DND-41 (cell line): ENCODE measurements at regions not wholly inside any gene's neighbourhood (a gene's known extent, or its start where the extent isn't known, plus 50 kb on each side); places are given as distances from the start of the nearest gene placed in this dataset.

Experiments used
- EZH2 ChIP-seq: IDR thresholded peaks from 3 replicates; pipeline ENCODE4 v1.6.1; 2012; ENCODE audit warnings: borderline replicate concordance, low read depth, mild to moderate bottlenecking, moderate library complexity, low read length, inconsistent platforms; ENCODE audit not compliant: severe bottlenecking
- TF ChIP-seq, protein P1 (sequence below): IDR thresholded peaks from 2 replicates; pipeline ENCODE4 v1.5.1; 2012; ENCODE audit warnings: borderline replicate concordance, low read length, moderate library complexity, mild to moderate bottlenecking; ENCODE audit not compliant: poor library complexity, severe bottlenecking; ENCODE audit errors: extremely low read depth

DNA sequence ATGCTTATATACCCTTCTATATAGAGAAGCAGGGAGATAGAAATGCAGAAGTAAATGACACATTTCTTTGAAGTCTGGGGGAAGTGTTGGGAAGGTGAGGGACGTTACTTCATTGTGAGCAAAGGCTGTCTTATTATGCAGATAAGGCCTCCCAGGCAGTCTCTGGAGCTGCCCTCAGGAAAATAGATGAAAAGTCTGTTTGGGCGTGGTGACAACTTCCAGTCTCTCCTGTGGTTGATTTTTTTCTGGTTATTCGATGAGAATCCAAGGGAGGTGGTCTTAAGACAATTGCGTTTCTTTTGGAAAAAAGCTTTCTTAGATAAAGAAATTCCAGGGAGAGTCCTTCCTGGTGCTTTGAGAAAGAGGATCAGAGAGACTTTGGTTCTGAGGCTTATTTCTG is 84.0 kb downstream of the NEUROD6 start:
- TF ChIP-seq EZH2, result no peak
- TF ChIP-seq, protein P1, sequence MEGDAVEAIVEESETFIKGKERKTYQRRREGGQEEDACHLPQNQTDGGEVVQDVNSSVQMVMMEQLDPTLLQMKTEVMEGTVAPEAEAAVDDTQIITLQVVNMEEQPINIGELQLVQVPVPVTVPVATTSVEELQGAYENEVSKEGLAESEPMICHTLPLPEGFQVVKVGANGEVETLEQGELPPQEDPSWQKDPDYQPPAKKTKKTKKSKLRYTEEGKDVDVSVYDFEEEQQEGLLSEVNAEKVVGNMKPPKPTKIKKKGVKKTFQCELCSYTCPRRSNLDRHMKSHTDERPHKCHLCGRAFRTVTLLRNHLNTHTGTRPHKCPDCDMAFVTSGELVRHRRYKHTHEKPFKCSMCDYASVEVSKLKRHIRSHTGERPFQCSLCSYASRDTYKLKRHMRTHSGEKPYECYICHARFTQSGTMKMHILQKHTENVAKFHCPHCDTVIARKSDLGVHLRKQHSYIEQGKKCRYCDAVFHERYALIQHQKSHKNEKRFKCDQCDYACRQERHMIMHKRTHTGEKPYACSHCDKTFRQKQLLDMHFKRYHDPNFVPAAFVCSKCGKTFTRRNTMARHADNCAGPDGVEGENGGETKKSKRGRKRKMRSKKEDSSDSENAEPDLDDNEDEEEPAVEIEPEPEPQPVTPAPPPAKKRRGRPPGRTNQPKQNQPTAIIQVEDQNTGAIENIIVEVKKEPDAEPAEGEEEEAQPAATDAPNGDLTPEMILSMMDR, result no peak
